Upper lobe of right lung (tissue), 1 donor: ENCODE measurements at regions not wholly inside any gene's neighbourhood (a gene's known extent, or its start where the extent isn't known, plus 50 kb on each side); places are given as distances from the start of the nearest gene placed in this dataset.

Source experiments
- ATAC-seq: fragments of 200-7000 bp; cut with Tn5 transposase; one replicate; pipeline ENCODE4 v1.9.1; 2020; ENCODE audit warnings: mild to moderate bottlenecking, moderate library complexity
- DNase-seq: peaks from one replicate; pipeline ENCODE4 v3.0.0-alpha.2; 2020
- H3K27ac ChIP-seq: fragments of 200-600 bp; one replicate; pipeline ENCODE4 v1.8.0; 2022
- H3K27me3 ChIP-seq: fragments of 200-600 bp; one replicate; pipeline ENCODE4 v1.8.0; 2022; ENCODE audit warnings: mild to moderate bottlenecking
- H3K36me3 ChIP-seq: fragments of 200-600 bp; one replicate; pipeline ENCODE4 v1.8.0; 2022
- H3K4me1 ChIP-seq: fragments of 200-600 bp; one replicate; pipeline ENCODE4 v1.8.0; 2022
- H3K4me3 ChIP-seq: fragments of 200-600 bp; one replicate; pipeline ENCODE4 v1.8.0; 2022; ENCODE audit warnings: mild to moderate bottlenecking
- H3K9me3 ChIP-seq: fragments of 200-600 bp; one replicate; pipeline ENCODE4 v1.8.0; 2022
- intact Hi-C: fragments of 100-400 bp; cut with DNase I; formaldehyde crosslinking; loops from one replicate; pipeline ENCODE4 v1.11.0; 2022
- TF ChIP-seq, protein P1 (sequence below): fragments of 200-600 bp; IDR thresholded peaks from one replicate; pipeline ENCODE4 v1.8.0; 2022; ENCODE audit warnings: antibody characterized with exemption
- donor health status: DM: no; HTN: yes; CAD: no; lungs with severe emphysema.

GRCh38 chr16:66225696-66226095 is 140.8 kb upstream of the CDH5 start:
- TF ChIP-seq, protein P1, sequence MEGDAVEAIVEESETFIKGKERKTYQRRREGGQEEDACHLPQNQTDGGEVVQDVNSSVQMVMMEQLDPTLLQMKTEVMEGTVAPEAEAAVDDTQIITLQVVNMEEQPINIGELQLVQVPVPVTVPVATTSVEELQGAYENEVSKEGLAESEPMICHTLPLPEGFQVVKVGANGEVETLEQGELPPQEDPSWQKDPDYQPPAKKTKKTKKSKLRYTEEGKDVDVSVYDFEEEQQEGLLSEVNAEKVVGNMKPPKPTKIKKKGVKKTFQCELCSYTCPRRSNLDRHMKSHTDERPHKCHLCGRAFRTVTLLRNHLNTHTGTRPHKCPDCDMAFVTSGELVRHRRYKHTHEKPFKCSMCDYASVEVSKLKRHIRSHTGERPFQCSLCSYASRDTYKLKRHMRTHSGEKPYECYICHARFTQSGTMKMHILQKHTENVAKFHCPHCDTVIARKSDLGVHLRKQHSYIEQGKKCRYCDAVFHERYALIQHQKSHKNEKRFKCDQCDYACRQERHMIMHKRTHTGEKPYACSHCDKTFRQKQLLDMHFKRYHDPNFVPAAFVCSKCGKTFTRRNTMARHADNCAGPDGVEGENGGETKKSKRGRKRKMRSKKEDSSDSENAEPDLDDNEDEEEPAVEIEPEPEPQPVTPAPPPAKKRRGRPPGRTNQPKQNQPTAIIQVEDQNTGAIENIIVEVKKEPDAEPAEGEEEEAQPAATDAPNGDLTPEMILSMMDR: no peak
- Histone ChIP-seq H3K36me3 (no peaks in the 10 kb centered on the region), H3K4me1 (no peaks in the 10 kb centered on the region), H3K27ac (no peak overlapping the region), H3K27me3 (no peaks in the 10 kb centered on the region), H3K4me3 (no peak overlapping the region), H3K9me3 (no peaks in the 10 kb centered on the region)
- no peak for ATAC-seq
- DNase-seq: no peak
- intact Hi-C loops: no loop called here

GRCh38 chr16:66224626-66225025 is 141.9 kb upstream of the CDH5 start:
- H3K27ac ChIP-seq: no peak overlapping the region
- no peak for ATAC-seq
- no peaks in the 10 kb centered on the region for H3K36me3 ChIP-seq
- H3K4me1 ChIP-seq: no peaks in the 10 kb centered on the region
- no peak overlapping the region for H3K4me3 ChIP-seq
- no peak for DNase-seq
- intact Hi-C loops: no loop called here
- no peaks in the 10 kb centered on the region for H3K27me3 ChIP-seq
- H3K9me3 ChIP-seq: no peaks in the 10 kb centered on the region
- TF ChIP-seq, protein P1: no peak

GRCh38 chr16:66224186-66224585 is 142.3 kb upstream of the CDH5 start:
- Histone ChIP-seq H3K27me3 (no peaks in the 10 kb centered on the region), H3K9me3 (no peaks in the 10 kb centered on the region), H3K36me3 (no peaks in the 10 kb centered on the region), H3K4me3 (no peak overlapping the region), H3K27ac (no peak overlapping the region), H3K4me1 (no peaks in the 10 kb centered on the region)
- no peak for ATAC-seq
- TF ChIP-seq, protein P1: no peak
- DNase-seq: no peak
- intact Hi-C loops: no loop called here

GRCh38 chr16:66223176-66223780 is 143.2 kb upstream of the CDH5 start:
- intact Hi-C loops: no loop called here
- TF ChIP-seq, protein P1: no peak
- no peaks in the 10 kb centered on the region for H3K36me3 ChIP-seq
- H3K27me3 ChIP-seq: no peaks in the 10 kb centered on the region
- H3K4me3 ChIP-seq: no peak overlapping the region
- no peak for DNase-seq
- H3K9me3 ChIP-seq: no peaks in the 10 kb centered on the region
- H3K4me1 ChIP-seq: no peaks in the 10 kb centered on the region
- no peak for ATAC-seq
- H3K27ac ChIP-seq: no peak overlapping the region

DNA sequence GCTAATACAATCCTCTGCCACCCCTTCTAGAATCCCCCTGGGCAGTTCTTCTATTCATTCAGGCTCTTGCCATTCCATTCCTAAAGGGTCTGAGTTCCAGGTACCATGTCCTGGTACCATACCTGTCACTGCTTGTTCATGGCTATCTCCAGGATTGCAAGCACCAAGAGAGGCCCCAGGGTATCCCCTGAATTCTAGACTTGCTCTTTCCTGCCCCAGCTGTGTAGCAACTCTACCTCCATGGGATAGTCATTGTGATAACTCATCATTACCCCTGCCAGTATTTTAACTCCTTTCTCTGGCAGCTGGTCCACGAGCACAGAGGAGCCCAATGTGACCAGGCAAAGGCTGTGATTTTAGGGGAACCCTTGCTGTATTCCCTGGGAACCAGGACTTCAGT is 143.7 kb upstream of the CDH5 start:
- no peak for ATAC-seq
- no peak for DNase-seq
- no peaks in the 10 kb centered on the region for H3K27me3 ChIP-seq
- intact Hi-C loops: no loop called here
- H3K4me3 ChIP-seq: no peak overlapping the region
- TF ChIP-seq, protein P1: no peak
- no peaks in the 10 kb centered on the region for H3K4me1 ChIP-seq
- no peaks in the 10 kb centered on the region for H3K9me3 ChIP-seq
- H3K36me3 ChIP-seq: no peaks in the 10 kb centered on the region
- H3K27ac ChIP-seq: no peak overlapping the region

DNA sequence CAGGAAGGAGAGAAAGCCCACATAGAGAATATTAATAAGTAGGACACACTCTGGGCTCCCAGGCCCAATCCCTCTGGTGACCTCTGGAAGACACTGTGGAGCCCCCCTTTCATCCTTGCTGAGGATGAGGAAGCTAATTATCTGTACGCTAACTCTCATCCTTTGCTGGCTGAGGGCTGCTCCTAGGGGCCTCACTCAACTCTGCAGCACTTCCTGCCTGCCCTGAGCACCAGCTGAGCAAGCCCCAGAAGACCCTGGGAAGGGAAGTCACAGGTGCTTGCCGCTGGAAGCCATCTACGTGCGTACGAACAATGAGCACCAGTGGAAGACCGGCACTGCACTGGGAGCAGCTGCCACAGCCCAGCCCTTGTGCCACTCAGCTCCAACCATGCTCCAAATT is 145.8 kb upstream of the CDH5 start:
- no peak overlapping the region for H3K27ac ChIP-seq
- H3K9me3 ChIP-seq: no peaks in the 10 kb centered on the region
- ATAC-seq: no peak
- no peak overlapping the region for H3K4me3 ChIP-seq
- TF ChIP-seq, protein P1: no peak
- H3K4me1 ChIP-seq: no peaks in the 10 kb centered on the region
- DNase-seq: no peak
- intact Hi-C loops: no loop called here
- H3K36me3 ChIP-seq: no peaks in the 10 kb centered on the region
- no peaks in the 10 kb centered on the region for H3K27me3 ChIP-seq
